ENCODE measurements at regions not wholly inside any gene's neighbourhood (a gene's known extent, or its start where the extent isn't known, plus 50 kb on each side); places are given as distances from the start of the nearest gene placed in this dataset.
A peak's percentile ranks its signal among the peaks of the same experiment; 100 is the strongest.

GRCh38 chr1:242828199-242828598 lies 303.7 kb upstream of the PLD5 start:
- Mint-ChIP-seq H3K9me3 (peaks cover 0 to 5% (median 0%) of the 10 kb centered on the region in 7 donors), H3K4me3 (no peak overlapping the region), H3K36me3 (no peaks in the 10 kb centered on the region), H3K4me1 (no peaks in the 10 kb centered on the region), H3K27me3 (ENCODE audit: low read depth in 3 of 3) (peaks cover 0 to 2% (median 2%) of the 10 kb centered on the region in 3 donors), H3K27ac (peak overlapping the region in 1 of 7 donors; percentile 35)
- H3K9me3 ChIP-seq (replicated peaks in 1 of 2; ENCODE audit: control insufficient read depth in 1 of 2, insufficient read depth in 1 of 2, low read length in 2 of 2), result no peaks in the 10 kb centered on the region
- no peak overlapping the region for H3K4me2 ChIP-seq (replicated peaks; ENCODE audit: extremely low read depth, low read length, poor library complexity, severe bottlenecking)
- no peak overlapping the region for H3K27ac ChIP-seq (ENCODE audit: low read depth in 1 of 2, low read length in 2 of 2)
- H3K79me2 ChIP-seq (ENCODE audit: insufficient read depth, low read length), result no peaks in the 10 kb centered on the region
- intact Hi-C loops (cut with micrococcal nuclease), result no loop called here
- H3K36me3 ChIP-seq (replicated peaks in 1 of 2; ENCODE audit: control insufficient read depth in 1 of 2, insufficient read depth in 2 of 2, low read length in 2 of 2), result no peaks in the 10 kb centered on the region
- H4K20me1 ChIP-seq (ENCODE audit: insufficient read depth, low read length), result no peaks in the 10 kb centered on the region
- H2AFZ ChIP-seq (ENCODE audit: insufficient read depth, low read depth, low read length, poor library complexity, severe bottlenecking), result no peak overlapping the region
- no peaks in the 10 kb centered on the region for H3K27me3 ChIP-seq (ENCODE audit: control insufficient read depth in 2 of 2, insufficient read depth in 2 of 2, low read length in 2 of 2)
- no peak overlapping the region for H3K9ac ChIP-seq (ENCODE audit: insufficient read depth, low read length, poor library complexity, severe bottlenecking)
- H3K4me3 ChIP-seq (replicated peaks in 1 of 3; ENCODE audit: low read depth in 2 of 3, low read length in 3 of 3), result no peak overlapping the region
- no peak for TF ChIP-seq CTCF (IDR thresholded peaks at IDR 0.05)
- WGBS (ENCODE audit: insufficient coverage), result 88% methylated on average over 5 of the region's 7 CpGs
- H3K4me1 ChIP-seq (ENCODE audit: control insufficient read depth in 1 of 2, insufficient read depth in 2 of 2, low read length in 2 of 2), result no peaks in the 10 kb centered on the region
- no peak for DNase-seq

GRCh38 chr1:242827538-242827937 lies 303.0 kb upstream of the PLD5 start:
- no peaks in the 10 kb centered on the region for H3K4me1 ChIP-seq (ENCODE audit: control insufficient read depth in 1 of 2, insufficient read depth in 2 of 2, low read length in 2 of 2)
- Mint-ChIP-seq H3K27ac (no peak overlapping the region), H3K36me3 (no peaks in the 10 kb centered on the region), H3K27me3 (ENCODE audit: low read depth in 3 of 3) (peaks cover 0 to 2% (median 0%) of the 10 kb centered on the region in 3 donors), H3K4me3 (no peak overlapping the region), H3K4me1 (no peaks in the 10 kb centered on the region), H3K9me3 (peaks cover 0 to 5% (median 1%) of the 10 kb centered on the region in 7 donors)
- intact Hi-C loops (cut with micrococcal nuclease), result no loop called here
- no peaks in the 10 kb centered on the region for H3K9me3 ChIP-seq (replicated peaks in 1 of 2; ENCODE audit: control insufficient read depth in 1 of 2, insufficient read depth in 1 of 2, low read length in 2 of 2)
- no peak for DNase-seq
- H2AFZ ChIP-seq (ENCODE audit: insufficient read depth, low read depth, low read length, poor library complexity, severe bottlenecking), result no peak overlapping the region
- H3K79me2 ChIP-seq (ENCODE audit: insufficient read depth, low read length), result no peaks in the 10 kb centered on the region
- no peak overlapping the region for H3K9ac ChIP-seq (ENCODE audit: insufficient read depth, low read length, poor library complexity, severe bottlenecking)
- TF ChIP-seq CTCF (IDR thresholded peaks at IDR 0.05), result no peak
- no peaks in the 10 kb centered on the region for H3K36me3 ChIP-seq (replicated peaks in 1 of 2; ENCODE audit: control insufficient read depth in 1 of 2, insufficient read depth in 2 of 2, low read length in 2 of 2)
- H3K27me3 ChIP-seq (ENCODE audit: control insufficient read depth in 2 of 2, insufficient read depth in 2 of 2, low read length in 2 of 2), result no peaks in the 10 kb centered on the region
- H3K27ac ChIP-seq (ENCODE audit: low read depth in 1 of 2, low read length in 2 of 2), result no peak overlapping the region
- H4K20me1 ChIP-seq (ENCODE audit: insufficient read depth, low read length), result no peaks in the 10 kb centered on the region
- H3K4me3 ChIP-seq (replicated peaks in 1 of 3; ENCODE audit: low read depth in 2 of 3, low read length in 3 of 3), result no peak overlapping the region
- H3K4me2 ChIP-seq (replicated peaks; ENCODE audit: extremely low read depth, low read length, poor library complexity, severe bottlenecking), result no peak overlapping the region

All from CD14-positive monocyte (primary cell).